ENCODE measurements at regions not wholly inside any gene's neighbourhood (a gene's known extent, or its start where the extent isn't known, plus 50 kb on each side); places are given as distances from the start of the nearest gene placed in this dataset.

DNA sequence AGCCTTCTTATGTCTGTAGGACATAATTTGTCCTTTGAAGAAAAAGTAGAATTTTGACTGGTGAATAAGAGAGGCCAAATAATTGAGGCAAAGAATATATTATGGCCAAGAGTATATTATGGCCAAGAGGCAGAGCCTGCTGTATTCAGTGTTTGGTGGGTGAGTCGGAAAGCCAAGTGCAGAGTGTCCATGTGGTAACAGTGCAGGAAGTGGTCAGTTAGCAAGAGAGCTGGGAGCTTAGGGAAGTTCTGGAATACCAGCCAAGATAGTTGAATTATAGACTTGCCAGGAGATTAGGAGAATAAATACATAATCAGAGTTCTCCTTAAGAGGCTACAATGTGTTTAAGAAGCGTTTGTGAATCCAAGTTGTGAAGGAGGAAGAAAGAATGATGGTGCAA, 131.5 kb upstream of the LMO4 start:
- WGBS, 2 donors: 42 to 75% methylated on average over 2 of the region's 2 CpGs
- ATAC-seq (ENCODE audit: low FRiP score in 2 of 2) (peak in 1 of 2 donors; percentile 17), DNase-seq (no peak)
- Histone ChIP-seq H3K9me3 (peaks cover 0 to 9% (median 0%) of the 10 kb centered on the region in 4 donors), H3K27me3 (no peaks in the 10 kb centered on the region), H3K36me3 (no peaks in the 10 kb centered on the region), H3K4me3 (no peak overlapping the region), H3K27ac (no peak overlapping the region), H3K4me1 (no peaks in the 10 kb centered on the region)
- no peak for TF ChIP-seq POLR2A (IDR thresholded peaks at IDR 0.05)
- TF ChIP-seq, protein P1, sequence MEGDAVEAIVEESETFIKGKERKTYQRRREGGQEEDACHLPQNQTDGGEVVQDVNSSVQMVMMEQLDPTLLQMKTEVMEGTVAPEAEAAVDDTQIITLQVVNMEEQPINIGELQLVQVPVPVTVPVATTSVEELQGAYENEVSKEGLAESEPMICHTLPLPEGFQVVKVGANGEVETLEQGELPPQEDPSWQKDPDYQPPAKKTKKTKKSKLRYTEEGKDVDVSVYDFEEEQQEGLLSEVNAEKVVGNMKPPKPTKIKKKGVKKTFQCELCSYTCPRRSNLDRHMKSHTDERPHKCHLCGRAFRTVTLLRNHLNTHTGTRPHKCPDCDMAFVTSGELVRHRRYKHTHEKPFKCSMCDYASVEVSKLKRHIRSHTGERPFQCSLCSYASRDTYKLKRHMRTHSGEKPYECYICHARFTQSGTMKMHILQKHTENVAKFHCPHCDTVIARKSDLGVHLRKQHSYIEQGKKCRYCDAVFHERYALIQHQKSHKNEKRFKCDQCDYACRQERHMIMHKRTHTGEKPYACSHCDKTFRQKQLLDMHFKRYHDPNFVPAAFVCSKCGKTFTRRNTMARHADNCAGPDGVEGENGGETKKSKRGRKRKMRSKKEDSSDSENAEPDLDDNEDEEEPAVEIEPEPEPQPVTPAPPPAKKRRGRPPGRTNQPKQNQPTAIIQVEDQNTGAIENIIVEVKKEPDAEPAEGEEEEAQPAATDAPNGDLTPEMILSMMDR (IDR thresholded peaks at IDR 0.05): no peak
- no peak for TF ChIP-seq POLR2AphosphoS5 (IDR thresholded peaks at IDR 0.05)
- no peak for TF ChIP-seq EP300 (IDR thresholded peaks at IDR 0.05)

DNA sequence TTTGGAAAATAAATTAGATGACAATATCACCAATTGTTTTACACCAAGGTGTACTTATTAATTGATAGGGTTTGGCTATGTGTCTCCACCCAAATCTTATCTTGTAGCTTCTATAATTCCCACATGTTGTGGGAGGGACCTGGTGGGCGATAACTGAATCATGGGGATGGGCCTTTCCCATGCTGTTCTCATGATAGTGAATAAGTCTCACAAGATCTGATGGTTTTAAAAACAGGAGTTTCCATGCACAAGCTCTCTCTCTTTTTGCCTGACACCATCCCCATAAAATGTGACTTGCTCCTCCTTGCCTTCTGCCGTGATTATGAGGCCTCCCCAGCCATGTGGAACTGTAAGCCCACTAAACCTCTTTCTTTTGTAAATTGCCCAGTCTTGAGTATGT, 131.0 kb upstream of the LMO4 start:
- Histone ChIP-seq H3K4me3 (no peak overlapping the region), H3K27ac (no peak overlapping the region), H3K9me3 (peaks cover 0 to 9% (median 0%) of the 10 kb centered on the region in 4 donors), H3K4me1 (no peaks in the 10 kb centered on the region), H3K36me3 (no peaks in the 10 kb centered on the region), H3K27me3 (no peaks in the 10 kb centered on the region)
- TF ChIP-seq POLR2A (IDR thresholded peaks at IDR 0.05) (no peak), EP300 (IDR thresholded peaks at IDR 0.05) (no peak), POLR2AphosphoS5 (IDR thresholded peaks at IDR 0.05) (no peak)
- TF ChIP-seq, protein P1 (IDR thresholded peaks at IDR 0.05): no peak
- DNase-seq: no peak
- ATAC-seq (ENCODE audit: low FRiP score in 2 of 2): no peak
- 87 to 93% methylated on average over 2 of the region's 2 CpGs for WGBS, 2 donors

DNA sequence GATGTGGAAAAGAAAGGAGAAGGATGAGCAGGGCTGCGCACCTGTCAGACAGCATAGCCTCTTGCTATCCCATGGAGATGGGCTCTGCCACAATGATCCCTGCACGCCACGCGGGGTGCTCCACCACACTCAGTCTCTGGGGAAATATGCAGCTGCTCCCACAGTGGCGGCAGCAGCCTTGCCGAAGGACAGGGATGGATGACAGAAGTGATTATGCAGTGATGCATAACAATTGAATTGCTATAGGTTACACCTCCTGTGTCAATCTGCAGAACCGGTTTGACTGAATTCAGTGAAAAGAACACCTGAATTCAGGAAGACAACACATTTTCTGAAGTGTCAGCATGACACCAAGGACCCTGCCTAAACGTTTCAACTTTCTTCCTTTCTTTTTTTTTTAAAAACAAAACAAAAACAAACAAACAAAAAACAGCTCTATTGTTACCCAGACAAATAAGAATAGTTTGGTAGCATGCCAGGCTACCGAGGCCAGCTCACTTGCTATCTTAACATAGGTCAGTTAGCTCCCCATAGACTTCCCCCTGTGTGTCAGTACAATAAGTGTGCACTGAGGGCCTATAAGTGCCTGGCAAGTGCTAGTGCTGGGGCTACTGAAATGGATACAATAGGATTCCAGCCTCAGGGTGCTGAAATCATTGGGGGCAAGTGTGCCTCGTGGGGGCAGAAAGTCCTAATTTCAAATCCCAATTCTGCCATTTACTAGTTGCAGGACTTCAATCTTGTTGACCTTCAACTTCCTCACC, 127.6 kb upstream of the LMO4 start:
- Histone ChIP-seq H3K27me3 (no peaks in the 10 kb centered on the region), H3K36me3 (no peaks in the 10 kb centered on the region), H3K4me1 (no peaks in the 10 kb centered on the region), H3K27ac (no peak overlapping the region), H3K4me3 (no peak overlapping the region), H3K9me3 (no peaks in the 10 kb centered on the region)
- TF ChIP-seq EP300 (IDR thresholded peaks at IDR 0.05): no peak
- TF ChIP-seq, protein P1 (IDR thresholded peaks at IDR 0.05): no peak
- 64 to 67% methylated on average over 10 of the region's 10 CpGs for WGBS, 2 donors
- peak in 1 of 2 donors; percentile 10 for DNase-seq
- peak in 1 of 2 donors; percentile 35 for ATAC-seq (ENCODE audit: low FRiP score in 2 of 2)

DNA sequence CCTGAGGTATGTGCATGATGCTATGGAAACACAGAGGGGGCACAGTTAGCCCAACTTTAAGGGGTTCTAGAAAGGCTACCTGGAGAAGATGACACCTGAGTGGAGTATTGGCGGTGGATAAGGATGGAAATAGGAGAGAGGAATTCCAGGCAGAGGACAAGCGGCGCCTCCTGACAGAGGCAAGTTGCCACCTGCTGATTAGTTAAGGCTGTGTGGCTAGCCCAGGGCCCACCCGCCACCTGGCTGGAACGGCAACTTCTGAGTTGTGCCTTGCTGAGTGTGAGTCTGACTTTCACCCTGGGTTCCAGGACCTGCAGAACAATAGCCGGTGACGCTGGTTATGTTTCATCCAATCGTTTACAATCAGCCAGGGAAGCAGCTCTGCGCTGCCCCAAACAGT, 126.9 kb upstream of the LMO4 start:
- WGBS, 2 donors: 81 to 87% methylated on average over 9 of the region's 9 CpGs
- Histone ChIP-seq H3K27me3 (no peaks in the 10 kb centered on the region), H3K27ac (no peak overlapping the region), H3K4me3 (no peak overlapping the region), H3K4me1 (no peaks in the 10 kb centered on the region), H3K9me3 (no peaks in the 10 kb centered on the region), H3K36me3 (no peaks in the 10 kb centered on the region)
- DNase-seq: peak in 1 of 2 donors; percentile 20
- no peak for ATAC-seq (ENCODE audit: low FRiP score in 2 of 2)
- no peak for TF ChIP-seq POLR2A (IDR thresholded peaks at IDR 0.05)

DNA sequence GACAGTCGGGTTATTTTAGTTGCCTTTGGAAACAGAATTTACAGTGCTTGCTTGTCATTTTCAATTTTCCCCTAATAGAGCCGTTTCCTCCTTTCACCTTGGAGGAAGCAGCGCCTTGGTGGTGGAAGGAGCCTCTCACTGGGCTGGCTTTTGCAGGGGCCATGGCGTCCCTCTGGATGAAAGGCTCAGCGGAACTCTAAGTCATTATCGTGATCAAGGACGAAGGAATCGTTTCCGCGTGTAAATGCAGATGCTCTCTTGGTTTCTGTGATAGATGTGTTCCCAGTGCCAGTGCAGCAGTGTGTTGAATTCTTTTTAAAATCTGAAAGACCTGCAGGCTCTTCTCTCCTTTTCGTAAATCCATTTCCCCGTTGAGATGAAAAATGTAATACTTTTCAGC, 126.2 kb upstream of the LMO4 start:
- H3K9me3 ChIP-seq: no peaks in the 10 kb centered on the region
- DNase-seq: no peak
- no peak overlapping the region for H3K27ac ChIP-seq
- TF ChIP-seq POLR2AphosphoS5 (IDR thresholded peaks at IDR 0.05): no peak
- H3K36me3 ChIP-seq: no peaks in the 10 kb centered on the region
- H3K4me3 ChIP-seq: no peak overlapping the region
- ATAC-seq (ENCODE audit: low FRiP score in 2 of 2): no peak
- 78 to 81% methylated on average over 12 of the region's 12 CpGs for WGBS, 2 donors
- H3K4me1 ChIP-seq: no peaks in the 10 kb centered on the region
- H3K27me3 ChIP-seq: no peaks in the 10 kb centered on the region
